IPS-18c (cell line): ENCODE measurements at regions not wholly inside any gene's neighbourhood (a gene's known extent, or its start where the extent isn't known, plus 50 kb on each side); places are given as distances from the start of the nearest gene placed in this dataset.

ENCODE experiments used
- H3K4me3 ChIP-seq: 2 replicates; pipeline ENCODE4 v1.7.0; 2013; ENCODE audit warnings: low read depth, mild to moderate bottlenecking, low read length, moderate library complexity; ENCODE audit not compliant: insufficient read depth
- H3K9me3 ChIP-seq: one replicate; pipeline ENCODE4 v1.6.1; 2013; ENCODE audit warnings: mild to moderate bottlenecking, low read length, moderate library complexity; ENCODE audit not compliant: control insufficient read depth, insufficient read depth

- no peaks in the 10 kb centered on the region for H3K9me3 ChIP-seq
Measured at GRCh38 chr14:65308536-65308935, 104.0 kb upstream of the FUT8 start.

GRCh38 chr14:65310568-65310967, 102.0 kb upstream of the FUT8 start:
- Histone ChIP-seq H3K9me3 (no peaks in the 10 kb centered on the region), H3K4me3 (no peak overlapping the region)

More at GRCh38 chr14:65308536-65308935, 104.0 kb upstream of the FUT8 start:
- H3K4me3 ChIP-seq: no peak overlapping the region

- H3K9me3 ChIP-seq: peaks cover 4% of the 10 kb centered on the region
- no peak overlapping the region for H3K4me3 ChIP-seq
Measured at GRCh38 chr14:65312859-65313258, 99.7 kb upstream of the FUT8 start.

- Histone ChIP-seq H3K9me3 (peaks cover 4% of the 10 kb centered on the region), H3K4me3 (no peak overlapping the region)
Measured at GRCh38 chr14:65318636-65319506, 93.7 kb upstream of the FUT8 start.

GRCh38 chr14:65320661-65321308, 91.7 kb upstream of the FUT8 start:
- H3K9me3 ChIP-seq: peaks cover 4% of the 10 kb centered on the region
- H3K4me3 ChIP-seq: no peak overlapping the region

- no peak overlapping the region for H3K4me3 ChIP-seq
Measured at GRCh38 chr14:65321370-65321875, 91.1 kb upstream of the FUT8 start.

GRCh38 chr14:65329481-65329880, 83.0 kb upstream of the FUT8 start:
- Histone ChIP-seq H3K9me3 (no peaks in the 10 kb centered on the region), H3K4me3 (no peak overlapping the region)

More at GRCh38 chr14:65321370-65321875, 91.1 kb upstream of the FUT8 start:
- H3K9me3 ChIP-seq: no peaks in the 10 kb centered on the region

- Histone ChIP-seq H3K9me3 (no peaks in the 10 kb centered on the region), H3K4me3 (no peak overlapping the region)
Measured at GRCh38 chr14:65329911-65330310, 82.6 kb upstream of the FUT8 start.

GRCh38 chr14:65330416-65330815, 82.1 kb upstream of the FUT8 start:
- Histone ChIP-seq H3K4me3 (no peak overlapping the region), H3K9me3 (no peaks in the 10 kb centered on the region)

GRCh38 chr14:65331652-65332051, 80.9 kb upstream of the FUT8 start:
- Histone ChIP-seq H3K4me3 (no peak overlapping the region), H3K9me3 (no peaks in the 10 kb centered on the region)

- no peaks in the 10 kb centered on the region for H3K9me3 ChIP-seq
- H3K4me3 ChIP-seq: no peak overlapping the region
Measured at GRCh38 chr14:65332141-65332871, 80.2 kb upstream of the FUT8 start.

- Histone ChIP-seq H3K9me3 (no peaks in the 10 kb centered on the region), H3K4me3 (0 out of 2 replicates have a peak overlapping the region, but pooled peaks have one; percentile 26)
Measured at GRCh38 chr14:65333943-65334687, 78.4 kb upstream of the FUT8 start.

- Histone ChIP-seq H3K9me3 (no peaks in the 10 kb centered on the region), H3K4me3 (0 out of 2 replicates have a peak overlapping the region, but pooled peaks have one; percentile 26)
Measured at GRCh38 chr14:65334765-65335410, 77.6 kb upstream of the FUT8 start.

- no peaks in the 10 kb centered on the region for H3K9me3 ChIP-seq
- 0 out of 2 replicates have a peak overlapping the region, but pooled peaks have one; percentile 2 for H3K4me3 ChIP-seq
Measured at GRCh38 chr14:65335411-65335947, 77.1 kb upstream of the FUT8 start.

GRCh38 chr14:65336191-65336591, 76.3 kb upstream of the FUT8 start:
- Histone ChIP-seq H3K9me3 (no peaks in the 10 kb centered on the region), H3K4me3 (no peak overlapping the region)

- H3K4me3 ChIP-seq: no peak overlapping the region
- no peaks in the 10 kb centered on the region for H3K9me3 ChIP-seq
Measured at GRCh38 chr14:65339866-65340265, 72.7 kb upstream of the FUT8 start.
